ENCODE measurements at regions not wholly inside any gene's neighbourhood (a gene's known extent, or its start where the extent isn't known, plus 50 kb on each side); places are given as distances from the start of the nearest gene placed in this dataset.

GRCh38 chr9:17011880-17012279 is 123.0 kb upstream of the CNTLN start:
- ATAC-seq = no peak

GRCh38 chr9:17009071-17009470 is 125.8 kb upstream of the CNTLN start:
- POLR2A ChIA-PET = no interaction called here
- CTCF ChIA-PET = no interaction called here

More at GRCh38 chr9:17011880-17012279, 123.0 kb upstream of the CNTLN start:
- TF ChIP-seq POLR2AphosphoS5 (IDR thresholded peaks at IDR 0.05; ENCODE audit: low read depth, low read length) = no peak
- TF ChIP-seq SIN3A (IDR thresholded peaks at IDR 0.05; ENCODE audit: borderline replicate concordance, insufficient read depth, low read depth, low read length) = no peak
- no peak for TF ChIP-seq CTCF (IDR thresholded peaks at IDR 0.05)
- no peak for TF ChIP-seq TCF7L2 (IDR thresholded peaks at IDR 0.05; ENCODE audit: low read depth, low read length)
- TF ChIP-seq REST (IDR thresholded peaks at IDR 0.05; ENCODE audit: insufficient read depth in 1 of 2, low read depth in 2 of 2, low read length in 1 of 2) = no peak
- Histone ChIP-seq H3K4me3 (ENCODE audit: low read depth in 2 of 2, low read length in 2 of 2) (no peak overlapping the region), H3K36me3 (ENCODE audit: control insufficient read depth, insufficient read depth, low read length) (no peaks in the 10 kb centered on the region), H3K9me3 (ENCODE audit: control insufficient read depth, insufficient read depth, low read depth, low read length) (no peaks in the 10 kb centered on the region), H3K4me1 (ENCODE audit: control insufficient read depth, insufficient read depth, low read length) (no peaks in the 10 kb centered on the region), H3K27me3 (ENCODE audit: control insufficient read depth, insufficient read depth, low read length) (no peaks in the 10 kb centered on the region), H3K27ac (ENCODE audit: low read length) (no peak overlapping the region)
- in situ Hi-C loops (cut with HindIII; ENCODE audit: low pct_unique_long_range_greater_than_20kb, low sequenced_read_pairs) = no loop called here
- DNase-seq (ENCODE audit: low read depth, low spot score) = no peak
- ChIA-PET POLR2A (interaction anchor here (0.7 kb wide), 1 partner anchor 1808 kb away, joined by 3 read pairs; no protein-coding TSS in a partner anchor), CTCF (no interaction called here)
- BruUV-seq (replicated peaks) = no TSS peak
- intact Hi-C loops (cut with micrococcal nuclease; ENCODE audit: unreplicated experiment) = no loop called here

More at GRCh38 chr9:17009071-17009470, 125.8 kb upstream of the CNTLN start:
- Histone ChIP-seq H3K4me1 (ENCODE audit: control insufficient read depth, insufficient read depth, low read length) (no peaks in the 10 kb centered on the region), H3K4me3 (ENCODE audit: low read depth in 2 of 2, low read length in 2 of 2) (no peak overlapping the region), H3K27ac (ENCODE audit: low read length) (no peak overlapping the region), H3K36me3 (ENCODE audit: control insufficient read depth, insufficient read depth, low read length) (no peaks in the 10 kb centered on the region), H3K27me3 (ENCODE audit: control insufficient read depth, insufficient read depth, low read length) (no peaks in the 10 kb centered on the region), H3K9me3 (ENCODE audit: control insufficient read depth, insufficient read depth, low read depth, low read length) (no peaks in the 10 kb centered on the region)
- BruUV-seq (replicated peaks) = no TSS peak
- DNase-seq (ENCODE audit: low read depth, low spot score) = no peak
- in situ Hi-C loops (cut with HindIII; ENCODE audit: low pct_unique_long_range_greater_than_20kb, low sequenced_read_pairs) = no loop called here
- no peak for TF ChIP-seq SIN3A (IDR thresholded peaks at IDR 0.05; ENCODE audit: borderline replicate concordance, insufficient read depth, low read depth, low read length)
- TF ChIP-seq POLR2AphosphoS5 (IDR thresholded peaks at IDR 0.05; ENCODE audit: low read depth, low read length) = no peak
- no peak for TF ChIP-seq REST (IDR thresholded peaks at IDR 0.05; ENCODE audit: insufficient read depth in 1 of 2, low read depth in 2 of 2, low read length in 1 of 2)
- no peak for TF ChIP-seq CTCF (IDR thresholded peaks at IDR 0.05)
- no peak for TF ChIP-seq TCF7L2 (IDR thresholded peaks at IDR 0.05; ENCODE audit: low read depth, low read length)
- ATAC-seq = no peak
- intact Hi-C loops (cut with micrococcal nuclease; ENCODE audit: unreplicated experiment) = no loop called here
